PC-9 (cell line): ENCODE measurements at regions not wholly inside any gene's neighbourhood (a gene's known extent, or its start where the extent isn't known, plus 50 kb on each side); places are given as distances from the start of the nearest gene placed in this dataset.

Source experiments
- BruUV-seq: library from RNA; stranded (reverse); fragments of 400-500 nt; replicated peaks from 2 replicates; lab custom pipeline; 2021; lab: Mats Ljungman, UMichigan
- CTCF ChIA-PET: fragments of 300-600 bp; sonication (Branson Sonifier 250); formaldehyde crosslinking; loops from one replicate; lab custom pipeline; 2022; ENCODE audit warnings: antibody characterized with exemption; lab: Charles Lee
- POLR2A ChIA-PET: fragments of 300-600 bp; sonication (Branson Sonifier 250); formaldehyde crosslinking; loops from one replicate; lab custom pipeline; 2022; ENCODE audit warnings: antibody characterized with exemption; ENCODE audit not compliant: unreplicated experiment; lab: Charles Lee
- DNase-seq, 2 experiments: peaks; one replicate each; pipeline versions ENCODE4 v3.0.0 to v3.0.0-alpha.2; 2015 to 2022; ENCODE audit warnings: mixed read lengths in 1 of 2
- H2AFZ ChIP-seq: fragments of 200-600 bp; sonication (generic); 2 replicates; pipeline ENCODE4 v1.8.1; 2017; ENCODE audit warnings: antibody characterized with exemption
- H3F3A ChIP-seq: fragments of 200-600 bp; sonication (generic); 2 replicates; pipeline ENCODE4 v1.8.1; 2017; ENCODE audit warnings: antibody characterized with exemption, mild to moderate bottlenecking, low read depth; ENCODE audit not compliant: insufficient read depth
- H3K27ac ChIP-seq: fragments of 200-600 bp; sonication (generic); 2 replicates; pipeline ENCODE4 v1.6.1; 2016; ENCODE audit warnings: mixed run types
- H3K27me3 ChIP-seq: fragments of 200-600 bp; sonication (generic); 2 replicates; pipeline ENCODE4 v1.6.1; 2016; ENCODE audit warnings: low read depth, mixed run types; ENCODE audit not compliant: insufficient read depth
- H3K36me3 ChIP-seq: fragments of 200-600 bp; sonication (generic); 2 replicates; pipeline ENCODE4 v1.6.1; 2016; ENCODE audit warnings: low read depth, mixed run types
- H3K4me1 ChIP-seq: fragments of 200-600 bp; sonication (generic); replicated peaks from 2 replicates; pipeline ENCODE4 v1.6.1; 2016; ENCODE audit warnings: mixed run types; ENCODE audit not compliant: insufficient read depth
- H3K4me2 ChIP-seq: fragments of 200-600 bp; sonication (generic); 2 replicates; pipeline ENCODE4 v1.6.1; 2017; ENCODE audit warnings: mixed run types
- H3K4me3 ChIP-seq: fragments of 200-600 bp; sonication (generic); 2 replicates; pipeline ENCODE4 v1.6.1; 2016; ENCODE audit warnings: mixed run types
- H3K79me2 ChIP-seq: fragments of 200-600 bp; sonication (generic); 2 replicates; pipeline ENCODE4 v1.6.1; 2017; ENCODE audit warnings: low read depth, mixed run types
- H3K9me2 ChIP-seq: fragments of 200-600 bp; sonication (generic); 2 replicates; pipeline ENCODE4 v1.8.1; 2017; ENCODE audit warnings: mild to moderate bottlenecking; ENCODE audit not compliant: insufficient read depth
- H3K9me3 ChIP-seq: fragments of 200-600 bp; sonication (generic); 2 replicates; pipeline ENCODE4 v1.8.1; 2016; ENCODE audit warnings: low read depth; ENCODE audit not compliant: insufficient read depth
- H4K20me1 ChIP-seq: fragments of 200-600 bp; sonication (generic); 2 replicates; pipeline ENCODE4 v1.8.1; 2017; ENCODE audit not compliant: insufficient read depth
- EZH2 ChIP-seq: fragments of 200-600 bp; sonication (generic); IDR thresholded peaks from 2 replicates; pipeline ENCODE4 v1.8.0; 2017; ENCODE audit warnings: antibody characterized with exemption, low read depth
- intact Hi-C: fragments of 100-400 bp; cut with micrococcal nuclease; formaldehyde crosslinking; loops from one replicate; pipeline ENCODE4 v1.10.0; 2022; ENCODE audit not compliant: unreplicated experiment
- TF ChIP-seq, protein P1 (sequence below): fragments of 200-600 bp; sonication (generic); conservative IDR thresholded peaks from 2 replicates; pipeline ENCODE4 v1.6.1; 2017; ENCODE audit warnings: mixed run types, antibody characterized with exemption, mild to moderate bottlenecking, moderate library complexity

DNA sequence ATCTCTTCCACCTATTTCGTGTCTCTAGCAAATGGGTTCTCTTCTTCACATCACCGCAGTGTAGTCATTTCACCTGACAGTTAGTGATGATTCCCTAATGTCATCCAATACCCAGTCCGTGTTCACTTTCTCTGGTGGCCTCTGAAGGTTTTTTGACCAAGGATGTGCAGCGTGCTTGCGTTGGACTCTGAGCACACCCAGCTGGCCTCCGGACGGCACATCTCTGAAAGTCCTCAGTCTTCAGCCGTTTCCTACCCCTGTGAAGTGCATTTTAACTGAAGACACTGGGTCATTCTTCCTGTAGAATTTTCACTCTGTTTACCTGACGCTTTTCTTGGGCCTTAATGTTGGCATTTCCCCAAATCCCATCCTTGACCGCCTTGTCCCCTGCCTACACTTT, 98.7 kb downstream of the ERMARD start:
- Histone ChIP-seq H3K4me3 (no peak overlapping the region), H2AFZ (no peak overlapping the region), H3K9me3 (no peaks in the 10 kb centered on the region), H3K4me2 (no peak overlapping the region), H3K9me2 (no peaks in the 10 kb centered on the region), H3K36me3 (no peaks in the 10 kb centered on the region), H3K27me3 (peaks cover 96% of the 10 kb centered on the region), H4K20me1 (no peaks in the 10 kb centered on the region), H3K27ac (no peak overlapping the region), H3K4me1 (no peaks in the 10 kb centered on the region), H3K79me2 (no peaks in the 10 kb centered on the region), H3F3A (no peaks in the 10 kb centered on the region)
- no peak for DNase-seq
- intact Hi-C loops, result no loop called here
- no peak for TF ChIP-seq EZH2
- TF ChIP-seq, protein P1, sequence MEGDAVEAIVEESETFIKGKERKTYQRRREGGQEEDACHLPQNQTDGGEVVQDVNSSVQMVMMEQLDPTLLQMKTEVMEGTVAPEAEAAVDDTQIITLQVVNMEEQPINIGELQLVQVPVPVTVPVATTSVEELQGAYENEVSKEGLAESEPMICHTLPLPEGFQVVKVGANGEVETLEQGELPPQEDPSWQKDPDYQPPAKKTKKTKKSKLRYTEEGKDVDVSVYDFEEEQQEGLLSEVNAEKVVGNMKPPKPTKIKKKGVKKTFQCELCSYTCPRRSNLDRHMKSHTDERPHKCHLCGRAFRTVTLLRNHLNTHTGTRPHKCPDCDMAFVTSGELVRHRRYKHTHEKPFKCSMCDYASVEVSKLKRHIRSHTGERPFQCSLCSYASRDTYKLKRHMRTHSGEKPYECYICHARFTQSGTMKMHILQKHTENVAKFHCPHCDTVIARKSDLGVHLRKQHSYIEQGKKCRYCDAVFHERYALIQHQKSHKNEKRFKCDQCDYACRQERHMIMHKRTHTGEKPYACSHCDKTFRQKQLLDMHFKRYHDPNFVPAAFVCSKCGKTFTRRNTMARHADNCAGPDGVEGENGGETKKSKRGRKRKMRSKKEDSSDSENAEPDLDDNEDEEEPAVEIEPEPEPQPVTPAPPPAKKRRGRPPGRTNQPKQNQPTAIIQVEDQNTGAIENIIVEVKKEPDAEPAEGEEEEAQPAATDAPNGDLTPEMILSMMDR, result no peak
- ChIA-PET POLR2A (no interaction called here), CTCF (no interaction called here)
- BruUV-seq, result no TSS peak

DNA sequence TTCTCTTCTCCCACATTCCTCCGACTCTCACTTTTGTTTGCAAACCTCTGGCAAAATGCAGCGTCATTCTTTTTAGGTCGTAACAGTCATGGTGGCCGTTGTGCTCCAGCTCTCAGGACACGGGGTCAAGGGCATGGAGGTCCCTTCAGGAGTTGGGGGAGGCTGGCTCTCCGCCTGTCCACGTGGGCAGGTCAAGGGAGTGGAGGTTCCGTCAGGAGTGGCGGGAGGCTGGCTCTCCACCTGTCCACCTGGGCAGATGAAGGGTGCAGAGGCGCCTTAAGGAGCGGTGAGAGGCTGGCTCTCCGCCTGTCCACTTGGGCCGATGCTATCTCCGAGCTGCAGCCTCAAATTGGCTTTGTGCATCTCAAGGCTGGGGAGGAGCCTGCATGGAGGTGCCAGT, 98.0 kb downstream of the ERMARD start:
- no TSS peak for BruUV-seq
- Histone ChIP-seq H3K9me2 (no peaks in the 10 kb centered on the region), H3K79me2 (no peaks in the 10 kb centered on the region), H3F3A (no peaks in the 10 kb centered on the region), H3K4me2 (no peak overlapping the region), H3K27me3 (peaks cover 96% of the 10 kb centered on the region), H3K4me1 (no peaks in the 10 kb centered on the region), H3K27ac (no peak overlapping the region), H3K36me3 (no peaks in the 10 kb centered on the region), H3K4me3 (no peak overlapping the region), H2AFZ (no peak overlapping the region), H3K9me3 (no peaks in the 10 kb centered on the region), H4K20me1 (no peaks in the 10 kb centered on the region)
- CTCF ChIA-PET, result interaction anchor here (0.6 kb wide), 1 partner anchor 20 kb away, joined by 3 read pairs; no protein-coding TSS in a partner anchor
- intact Hi-C loops, result no loop called here
- TF ChIP-seq, protein P1, result no peak
- no peak for TF ChIP-seq EZH2
- DNase-seq, result no peak
- POLR2A ChIA-PET, result no interaction called here

DNA sequence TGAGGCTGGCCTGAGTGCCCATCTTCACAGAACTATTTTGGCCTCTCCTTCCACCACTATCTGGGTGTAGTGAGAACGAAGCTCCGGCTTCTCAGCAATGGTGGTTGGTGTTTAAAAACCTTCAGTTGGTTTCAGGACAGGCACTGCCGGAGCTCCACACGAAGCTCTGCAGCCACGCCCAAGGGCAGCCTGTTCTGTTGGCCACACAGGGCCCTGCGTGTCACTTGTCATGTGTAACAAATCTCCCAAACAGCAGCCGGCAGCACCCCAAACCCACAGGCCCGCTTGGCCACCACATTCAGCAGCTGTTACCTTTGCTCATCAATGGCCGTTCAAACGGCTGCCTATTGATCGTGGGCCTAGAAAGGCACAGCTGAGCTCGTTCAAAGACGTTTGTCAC, 97.5 kb downstream of the ERMARD start:
- no TSS peak for BruUV-seq
- Histone ChIP-seq H3K4me3 (no peak overlapping the region), H3K27me3 (peaks cover 96% of the 10 kb centered on the region), H3K79me2 (no peaks in the 10 kb centered on the region), H3F3A (no peaks in the 10 kb centered on the region), H4K20me1 (no peaks in the 10 kb centered on the region), H3K9me3 (no peaks in the 10 kb centered on the region), H3K27ac (no peak overlapping the region), H3K4me1 (no peaks in the 10 kb centered on the region), H3K36me3 (no peaks in the 10 kb centered on the region), H3K9me2 (no peaks in the 10 kb centered on the region), H3K4me2 (no peak overlapping the region), H2AFZ (no peak overlapping the region)
- POLR2A ChIA-PET, result no interaction called here
- intact Hi-C loops, result no loop called here
- CTCF ChIA-PET, result interaction anchor here (0.6 to 0.7 kb wide), 2 partner anchors 20 to 662 kb away, joined by 3 to 6 read pairs; no protein-coding TSS in a partner anchor
- TF ChIP-seq, protein P1, result no peak
- no peak for TF ChIP-seq EZH2
- DNase-seq, result no peak
